ENCODE measurements at regions not wholly inside any gene's neighbourhood (a gene's known extent, or its start where the extent isn't known, plus 50 kb on each side); places are given as distances from the start of the nearest gene placed in this dataset.

GRCh38 chr18:28366676-28367075 is 189.7 kb upstream of the CDH2 start:
- H3K27ac Mint-ChIP-seq = no peak overlapping the region
- H3K9me3 Mint-ChIP-seq = peaks cover 4% of the 10 kb centered on the region
- H3K27me3 Mint-ChIP-seq = no peaks in the 10 kb centered on the region
- DNase-seq = no peak
- H3K4me1 Mint-ChIP-seq (ENCODE audit: low read depth) = no peaks in the 10 kb centered on the region
- H3K36me3 Mint-ChIP-seq (ENCODE audit: low read depth) = no peaks in the 10 kb centered on the region
- no peak overlapping the region for H3K4me3 Mint-ChIP-seq

DNA sequence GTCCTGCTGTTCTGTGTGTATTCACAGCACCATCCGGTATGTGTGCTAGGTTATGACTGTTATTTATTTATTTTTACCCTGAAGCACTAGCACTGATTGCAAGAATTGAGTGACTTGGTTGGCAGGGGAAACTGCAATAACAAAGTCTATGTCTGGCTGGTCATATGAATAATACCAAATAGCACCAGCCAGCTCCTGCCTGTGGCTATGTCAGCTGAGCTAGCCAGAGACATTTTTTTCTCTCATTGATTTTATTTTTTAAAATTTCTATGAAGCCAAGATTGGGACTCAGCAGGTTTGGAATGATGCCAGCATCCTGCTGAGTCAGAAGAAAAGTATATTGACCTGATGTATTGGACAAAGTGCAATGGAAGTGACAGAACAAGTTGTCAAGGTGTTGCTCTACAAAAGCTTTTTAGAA is 188.5 kb upstream of the CDH2 start:
- no peaks in the 10 kb centered on the region for H3K36me3 Mint-ChIP-seq (ENCODE audit: low read depth)
- H3K4me3 Mint-ChIP-seq = no peak overlapping the region
- H3K9me3 Mint-ChIP-seq = peaks cover 4% of the 10 kb centered on the region
- no peaks in the 10 kb centered on the region for H3K27me3 Mint-ChIP-seq
- H3K4me1 Mint-ChIP-seq (ENCODE audit: low read depth) = no peaks in the 10 kb centered on the region
- no peak for DNase-seq
- H3K27ac Mint-ChIP-seq = no peak overlapping the region

GRCh38 chr18:28363124-28363523 is 186.2 kb upstream of the CDH2 start:
- Mint-ChIP-seq H3K36me3 (ENCODE audit: low read depth) (no peaks in the 10 kb centered on the region), H3K27me3 (no peaks in the 10 kb centered on the region), H3K4me1 (ENCODE audit: low read depth) (no peaks in the 10 kb centered on the region)

GRCh38 chr18:28359176-28359575 is 182.2 kb upstream of the CDH2 start:
- no peak for DNase-seq
- Mint-ChIP-seq H3K4me3 (no peak overlapping the region), H3K9me3 (peaks cover 11% of the 10 kb centered on the region), H3K27ac (no peak overlapping the region), H3K4me1 (ENCODE audit: low read depth) (no peaks in the 10 kb centered on the region), H3K36me3 (ENCODE audit: low read depth) (no peaks in the 10 kb centered on the region), H3K27me3 (no peaks in the 10 kb centered on the region)

More at GRCh38 chr18:28363124-28363523, 186.2 kb upstream of the CDH2 start:
- Mint-ChIP-seq H3K9me3 (peaks cover 9% of the 10 kb centered on the region), H3K4me3 (no peak overlapping the region), H3K27ac (no peak overlapping the region)
- DNase-seq = no peak

DNA sequence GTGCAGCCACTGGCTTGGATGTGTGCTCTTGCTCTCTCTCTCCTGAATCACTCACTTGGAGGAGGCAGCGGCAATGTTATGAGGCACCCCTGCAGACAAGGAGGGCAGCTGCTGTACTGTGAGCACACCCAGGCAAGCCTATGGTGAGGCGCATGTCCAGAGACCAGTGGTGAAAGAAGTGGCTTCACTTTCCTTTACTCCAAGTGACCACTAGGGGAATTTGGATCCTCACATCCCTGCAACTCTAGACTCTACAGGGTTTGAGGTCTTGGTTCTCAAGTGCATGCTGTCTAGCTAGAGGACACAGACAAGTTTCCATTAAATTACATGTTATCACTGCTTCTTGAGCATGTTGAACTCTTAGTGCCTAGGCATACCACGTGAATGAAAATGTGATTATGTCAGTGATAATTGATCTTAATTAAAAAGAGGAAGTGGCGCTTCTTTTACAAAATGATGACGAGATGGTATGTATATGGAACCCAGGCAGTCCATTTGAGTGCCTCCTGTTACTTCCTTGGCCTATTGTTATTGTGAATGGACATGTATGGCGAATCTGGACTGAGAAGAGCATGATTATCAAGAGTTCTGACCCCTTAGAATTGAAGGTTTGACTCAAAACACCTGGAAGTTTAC is 181.0 kb upstream of the CDH2 start:
- Mint-ChIP-seq H3K4me1 (ENCODE audit: low read depth) (no peaks in the 10 kb centered on the region), H3K4me3 (no peak overlapping the region), H3K36me3 (ENCODE audit: low read depth) (no peaks in the 10 kb centered on the region), H3K27me3 (no peaks in the 10 kb centered on the region), H3K9me3 (peaks cover 11% of the 10 kb centered on the region), H3K27ac (no peak overlapping the region)
- no peak for DNase-seq

DNA sequence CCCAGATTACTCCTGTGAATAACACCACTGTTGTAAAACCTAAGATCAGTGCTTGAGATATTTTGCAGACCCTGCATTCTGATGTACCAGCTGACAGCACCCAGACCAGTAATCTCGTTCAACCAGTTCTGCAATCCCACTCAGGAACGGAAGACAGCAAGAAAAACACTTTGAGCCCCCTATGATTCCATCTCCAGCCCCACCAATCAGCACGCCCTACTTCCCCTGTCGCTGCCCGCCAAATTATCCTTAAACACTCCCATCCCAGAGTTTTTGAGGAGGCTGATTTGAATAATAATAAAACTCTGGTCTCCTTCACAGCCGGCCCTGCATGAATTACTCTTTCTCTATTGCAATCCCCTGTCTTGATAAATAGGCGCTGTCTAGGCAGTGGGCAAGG is 173.9 kb upstream of the CDH2 start:
- Mint-ChIP-seq H3K27me3 (no peaks in the 10 kb centered on the region), H3K36me3 (ENCODE audit: low read depth) (no peaks in the 10 kb centered on the region), H3K9me3 (peaks cover 14% of the 10 kb centered on the region), H3K4me3 (no peak overlapping the region), H3K27ac (no peak overlapping the region), H3K4me1 (ENCODE audit: low read depth) (no peaks in the 10 kb centered on the region)
- no peak for DNase-seq

DNA sequence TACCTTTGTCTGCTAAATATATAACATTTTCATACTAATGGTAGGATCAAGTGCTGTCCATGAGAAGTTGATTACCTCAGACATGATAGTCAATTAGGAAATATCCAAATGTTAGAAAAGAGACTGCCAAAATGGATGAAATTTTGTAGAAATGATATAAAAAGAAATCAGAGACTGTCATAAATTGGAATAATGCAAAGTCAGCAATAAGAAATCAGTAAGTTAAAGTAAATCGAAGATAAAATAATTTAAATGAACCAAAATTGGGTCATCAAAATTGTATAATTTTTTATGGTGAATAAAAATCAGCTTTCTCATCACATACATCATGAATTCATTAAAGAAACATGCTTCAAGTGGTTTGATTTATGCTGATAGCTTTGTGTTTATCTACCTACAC is 165.3 kb upstream of the CDH2 start:
- Mint-ChIP-seq H3K9me3 (peaks cover 18% of the 10 kb centered on the region), H3K36me3 (ENCODE audit: low read depth) (no peaks in the 10 kb centered on the region), H3K4me1 (ENCODE audit: low read depth) (no peaks in the 10 kb centered on the region)

GRCh38 chr18:28338316-28338715 is 161.4 kb upstream of the CDH2 start:
- H3K4me3 Mint-ChIP-seq = no peak overlapping the region
- H3K27ac Mint-ChIP-seq = no peak overlapping the region
- H3K36me3 Mint-ChIP-seq (ENCODE audit: low read depth) = no peaks in the 10 kb centered on the region
- no peak for DNase-seq
- H3K27me3 Mint-ChIP-seq = no peaks in the 10 kb centered on the region
- H3K9me3 Mint-ChIP-seq = peaks cover 20% of the 10 kb centered on the region
- no peaks in the 10 kb centered on the region for H3K4me1 Mint-ChIP-seq (ENCODE audit: low read depth)

More for the DNA sequence above, 165.3 kb upstream of the CDH2 start:
- H3K4me3 Mint-ChIP-seq = no peak overlapping the region
- no peak overlapping the region for H3K27ac Mint-ChIP-seq
- DNase-seq = no peak
- no peaks in the 10 kb centered on the region for H3K27me3 Mint-ChIP-seq

DNA sequence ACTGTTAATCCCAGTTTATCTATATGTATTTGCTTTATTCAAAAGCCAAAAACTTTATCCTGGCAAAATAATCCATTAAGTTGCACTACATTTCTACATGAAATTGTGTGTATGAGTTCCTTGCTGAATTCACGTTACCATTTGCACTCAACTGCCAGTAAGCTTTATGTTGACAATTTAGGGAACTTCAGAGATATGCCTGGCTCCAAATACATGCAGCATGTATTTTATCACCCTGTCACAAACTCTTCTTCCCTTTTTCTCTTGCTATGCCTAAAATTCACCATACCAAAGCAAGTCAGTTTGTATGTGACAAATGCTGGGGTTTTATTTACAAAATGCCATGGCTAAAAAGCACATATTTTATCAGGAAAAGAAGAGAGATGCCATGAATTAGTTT is 157.6 kb upstream of the CDH2 start:
- Mint-ChIP-seq H3K27me3 (no peaks in the 10 kb centered on the region), H3K36me3 (ENCODE audit: low read depth) (no peaks in the 10 kb centered on the region), H3K27ac (no peak overlapping the region), H3K4me1 (ENCODE audit: low read depth) (no peaks in the 10 kb centered on the region), H3K9me3 (peaks cover 25% of the 10 kb centered on the region), H3K4me3 (no peak overlapping the region)
- no peak for DNase-seq

DNA sequence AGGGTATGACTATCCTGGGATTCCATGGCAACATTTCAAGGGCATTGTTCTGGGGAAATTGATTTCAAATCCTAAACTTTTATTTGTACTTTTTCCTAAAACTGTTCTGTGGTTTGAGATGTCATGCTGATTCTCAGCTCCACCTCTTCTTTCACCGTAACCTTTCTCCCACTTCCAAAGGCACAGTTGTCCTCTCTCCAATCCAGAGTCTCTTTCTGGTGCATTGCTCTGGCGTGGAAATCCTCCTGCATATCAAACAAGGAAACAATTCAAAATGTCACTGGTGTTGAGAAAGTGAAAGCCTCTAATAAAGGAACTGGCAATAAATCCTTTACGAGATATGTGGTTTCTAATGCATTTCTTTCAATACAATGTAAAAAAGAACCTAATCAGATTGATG is 155.1 kb upstream of the CDH2 start:
- no peak overlapping the region for H3K4me3 Mint-ChIP-seq

GRCh38 chr18:28331551-28331950 is 154.6 kb upstream of the CDH2 start:
- Mint-ChIP-seq H3K36me3 (ENCODE audit: low read depth) (no peaks in the 10 kb centered on the region), H3K9me3 (peaks cover 23% of the 10 kb centered on the region), H3K4me1 (ENCODE audit: low read depth) (no peaks in the 10 kb centered on the region), H3K27me3 (no peaks in the 10 kb centered on the region), H3K27ac (no peak overlapping the region), H3K4me3 (no peak overlapping the region)
- no peak for DNase-seq

More for the DNA sequence above, 155.1 kb upstream of the CDH2 start:
- Mint-ChIP-seq H3K27me3 (no peaks in the 10 kb centered on the region), H3K9me3 (peaks cover 19% of the 10 kb centered on the region), H3K27ac (no peak overlapping the region), H3K4me1 (ENCODE audit: low read depth) (no peaks in the 10 kb centered on the region), H3K36me3 (ENCODE audit: low read depth) (no peaks in the 10 kb centered on the region)
- DNase-seq = no peak

DNA sequence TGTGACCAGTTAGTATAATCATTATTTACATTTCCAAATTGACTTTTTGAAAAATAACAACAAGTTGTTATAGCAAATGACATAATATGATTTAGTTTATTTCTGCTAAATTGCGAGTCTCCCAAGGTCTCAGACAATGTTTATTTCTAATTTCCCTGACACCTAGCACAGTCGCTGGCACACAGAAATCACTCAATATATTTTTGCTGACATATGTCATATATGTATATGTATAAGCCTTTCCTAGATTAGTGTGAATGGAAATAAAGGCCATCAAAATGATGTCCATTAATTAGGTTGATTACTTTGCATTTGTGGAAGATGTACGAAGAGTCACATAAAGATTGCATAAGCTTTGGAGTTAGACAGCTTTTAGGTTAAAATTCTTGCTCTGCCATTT is 136.7 kb upstream of the CDH2 start:
- H3K9me3 Mint-ChIP-seq = peaks cover 15% of the 10 kb centered on the region
- no peak overlapping the region for H3K27ac Mint-ChIP-seq
- DNase-seq = no peak
- no peaks in the 10 kb centered on the region for H3K27me3 Mint-ChIP-seq
- H3K4me3 Mint-ChIP-seq = no peak overlapping the region
- no peaks in the 10 kb centered on the region for H3K36me3 Mint-ChIP-seq (ENCODE audit: low read depth)
- H3K4me1 Mint-ChIP-seq (ENCODE audit: low read depth) = no peaks in the 10 kb centered on the region

GRCh38 chr18:28288784-28289183 is 111.9 kb upstream of the CDH2 start:
- Mint-ChIP-seq H3K27me3 (no peaks in the 10 kb centered on the region), H3K4me3 (no peak overlapping the region), H3K27ac (no peak overlapping the region), H3K9me3 (peaks cover 6% of the 10 kb centered on the region), H3K36me3 (ENCODE audit: low read depth) (no peaks in the 10 kb centered on the region), H3K4me1 (ENCODE audit: low read depth) (no peaks in the 10 kb centered on the region)
- DNase-seq = no peak

GRCh38 chr18:28287146-28287545 is 110.2 kb upstream of the CDH2 start:
- peaks cover 6% of the 10 kb centered on the region for H3K9me3 Mint-ChIP-seq
- no peak overlapping the region for H3K27ac Mint-ChIP-seq
- H3K4me3 Mint-ChIP-seq = no peak overlapping the region
- H3K27me3 Mint-ChIP-seq = no peaks in the 10 kb centered on the region
- no peak for DNase-seq
- no peaks in the 10 kb centered on the region for H3K4me1 Mint-ChIP-seq (ENCODE audit: low read depth)
- H3K36me3 Mint-ChIP-seq (ENCODE audit: low read depth) = no peaks in the 10 kb centered on the region

- Mint-ChIP-seq H3K4me3 (no peak overlapping the region), H3K9me3 (peaks cover 5% of the 10 kb centered on the region), H3K27ac (no peak overlapping the region), H3K36me3 (ENCODE audit: low read depth) (no peaks in the 10 kb centered on the region), H3K4me1 (ENCODE audit: low read depth) (no peaks in the 10 kb centered on the region), H3K27me3 (no peaks in the 10 kb centered on the region)
- no peak for DNase-seq
Observed at GRCh38 chr18:28284132-28284531, 107.2 kb upstream of the CDH2 start.

- Mint-ChIP-seq H3K36me3 (ENCODE audit: low read depth) (no peaks in the 10 kb centered on the region), H3K27ac (no peak overlapping the region), H3K4me1 (ENCODE audit: low read depth) (no peaks in the 10 kb centered on the region), H3K4me3 (no peak overlapping the region), H3K9me3 (peaks cover 8% of the 10 kb centered on the region), H3K27me3 (no peaks in the 10 kb centered on the region)
- no peak for DNase-seq
Observed at GRCh38 chr18:28281400-28281799, 104.5 kb upstream of the CDH2 start.
